ENCODE measurements at regions not wholly inside any gene's neighbourhood (a gene's known extent, or its start where the extent isn't known, plus 50 kb on each side); places are given as distances from the start of the nearest gene placed in this dataset.

GRCh38 chr2:150255528-150255927, 231.9 kb downstream of the RND3 start:
- TF ChIP-seq CTCF (IDR thresholded peaks at IDR 0.05): no peak
- TF ChIP-seq POLR2A (IDR thresholded peaks at IDR 0.05): no peak

Data from suprapubic skin (tissue), 3 donors.